ENCODE measurements at regions not wholly inside any gene's neighbourhood (a gene's known extent, or its start where the extent isn't known, plus 50 kb on each side); places are given as distances from the start of the nearest gene placed in this dataset.

DNA sequence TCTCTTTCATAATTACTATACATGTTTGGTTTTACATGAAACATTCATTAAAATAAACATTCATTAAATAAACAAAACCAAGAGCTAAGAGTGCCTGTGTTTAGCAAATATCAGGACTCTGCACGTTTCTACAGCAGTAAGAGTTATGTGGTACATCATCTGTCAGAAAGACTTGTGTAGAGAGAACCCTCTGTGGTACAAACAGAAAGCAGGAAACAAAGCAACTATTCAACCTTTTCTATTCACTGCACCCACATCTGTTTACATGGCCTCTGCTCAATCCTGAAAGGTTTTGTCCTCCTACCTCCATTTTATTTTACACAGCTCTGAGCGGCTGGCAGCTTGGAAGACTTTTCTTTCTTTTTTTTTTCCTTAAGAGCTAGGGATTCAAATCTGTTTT is 90.7 kb upstream of the PCDH18 start:
- no peak overlapping the region for H3K4me2 ChIP-seq (ENCODE audit: insufficient read depth, low read length)
- FAIRE-seq = no peak
- H3K27ac ChIP-seq (ENCODE audit: insufficient read depth, low read depth, low read length) = no peak overlapping the region
- H3K79me2 ChIP-seq (ENCODE audit: control insufficient read depth, insufficient read depth, low read length) = no peaks in the 10 kb centered on the region
- H3K27me3 ChIP-seq (ENCODE audit: control insufficient read depth in 2 of 2, insufficient read depth in 2 of 2, low read length in 2 of 2) = no peaks in the 10 kb centered on the region
- no peak overlapping the region for H3K9ac ChIP-seq (replicated peaks; ENCODE audit: extremely low read depth, insufficient read depth, low read length)
- H3K9me1 ChIP-seq (replicated peaks; ENCODE audit: control insufficient read depth, extremely low read depth, insufficient read depth, low read length) = no peaks in the 10 kb centered on the region
- TF ChIP-seq POLR2A (IDR thresholded peaks at IDR 0.05; ENCODE audit: low read depth, low read length) (no peak), FOS (IDR thresholded peaks at IDR 0.05; ENCODE audit: borderline replicate concordance, insufficient read depth, low read length) (no peak), CTCF (IDR thresholded peaks at IDR 0.05; ENCODE audit: extremely low read depth in 1 of 2, insufficient read depth in 1 of 2, low read depth in 1 of 2, low read length in 2 of 2) (no peak), MYC (IDR thresholded peaks at IDR 0.05; ENCODE audit: low read depth, low read length) (no peak), GATA2 (IDR thresholded peaks at IDR 0.05; ENCODE audit: insufficient read depth, insufficient read length, low read depth, low read length) (no peak), POLR2AphosphoS5 (IDR thresholded peaks at IDR 0.05; ENCODE audit: insufficient read depth, low read depth, low read length) (no peak), EZH2 (IDR thresholded peaks at IDR 0.05; ENCODE audit: borderline replicate concordance, low read depth, low read length, severe bottlenecking) (no peak), JUN (IDR thresholded peaks at IDR 0.05; ENCODE audit: borderline replicate concordance, insufficient read depth, insufficient read length, low read depth) (no peak)
- TF ChIP-seq, protein P1, sequence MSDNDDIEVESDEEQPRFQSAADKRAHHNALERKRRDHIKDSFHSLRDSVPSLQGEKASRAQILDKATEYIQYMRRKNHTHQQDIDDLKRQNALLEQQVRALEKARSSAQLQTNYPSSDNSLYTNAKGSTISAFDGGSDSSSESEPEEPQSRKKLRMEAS (IDR thresholded peaks at IDR 0.05; ENCODE audit: insufficient read depth, insufficient read length) = no peak
- no peaks in the 10 kb centered on the region for H4K20me1 ChIP-seq (replicated peaks; ENCODE audit: control insufficient read depth, extremely low read depth, insufficient read depth, low read length)
- intact Hi-C loops (cut with micrococcal nuclease) = no loop called here
- BruUV-seq (replicated peaks) = no TSS peak
- H3K4me3 ChIP-seq (replicated peaks in 1 of 3; ENCODE audit: insufficient read depth in 1 of 3, low read depth in 1 of 3, low read length in 3 of 3) = no peak overlapping the region
- no peaks in the 10 kb centered on the region for H3K4me1 ChIP-seq (ENCODE audit: control insufficient read depth, extremely low read depth, insufficient read depth, low read length)
- ChIA-PET POLR2A (no interaction called here), CTCF (no interaction called here)
- H2AFZ ChIP-seq (ENCODE audit: low read depth, low read length) = no peak overlapping the region
- dilution Hi-C loops (cut with MboI; ENCODE audit: extremely low pct_ligation_motif_present, low sequenced_read_pairs) = no loop called here
- H3K9me3 ChIP-seq (replicated peaks; ENCODE audit: control insufficient read depth, insufficient read depth, low read length) = no peaks in the 10 kb centered on the region
- no peaks in the 10 kb centered on the region for H3K36me3 ChIP-seq (ENCODE audit: control insufficient read depth in 2 of 2, extremely low read depth in 1 of 2, insufficient read depth in 2 of 2, low read length in 2 of 2)
- DNase-seq (ENCODE audit: low read depth, low spot score) = no peak

Measured in endothelial cell of umbilical vein (primary cell).